Adipocyte (in vitro differentiated cells): ENCODE measurements at regions not wholly inside any gene's neighbourhood (a gene's known extent, or its start where the extent isn't known, plus 50 kb on each side); places are given as distances from the start of the nearest gene placed in this dataset.

ENCODE experiments used
- DNase-seq: peaks from one replicate; pipeline ENCODE4 v3.0.0-alpha.2; 2015; ENCODE audit warnings: low read depth
- H3K27me3 ChIP-seq: replicated peaks from 2 replicates; pipeline ENCODE4 v1.7.0; 2013; ENCODE audit warnings: mild to moderate bottlenecking, low read length, moderate library complexity; ENCODE audit not compliant: control insufficient read depth, insufficient read depth
- H3K36me3 ChIP-seq: 2 replicates; pipeline ENCODE4 v1.7.0; 2013; ENCODE audit warnings: low read length, mild to moderate bottlenecking, moderate library complexity; ENCODE audit not compliant: control insufficient read depth, insufficient read depth, severe bottlenecking
- H3K4me1 ChIP-seq: 2 replicates; pipeline ENCODE4 v1.7.0; 2013; ENCODE audit warnings: mild to moderate bottlenecking, low read length, moderate library complexity; ENCODE audit not compliant: control insufficient read depth, insufficient read depth
- H3K4me3 ChIP-seq: 2 replicates; pipeline ENCODE4 v1.7.0; 2013; ENCODE audit warnings: mild to moderate bottlenecking, low read length, moderate library complexity
- H3K9ac ChIP-seq: 2 replicates; pipeline ENCODE4 v1.7.0; 2013; ENCODE audit warnings: mild to moderate bottlenecking, low read length, moderate library complexity
- H3K9me3 ChIP-seq: 2 replicates; pipeline ENCODE4 v1.7.0; 2013; ENCODE audit warnings: mild to moderate bottlenecking, low read length, moderate library complexity; ENCODE audit not compliant: control insufficient read depth

- H3K4me1 ChIP-seq = peaks cover 13% of the 10 kb centered on the region
- peak overlapping the region; percentile 45 for H3K4me3 ChIP-seq
Observed at GRCh38 chr10:6766131-6766801, 186.2 kb upstream of the PRKCQ start.

GRCh38 chr10:6763423-6763822 lies 183.3 kb upstream of the PRKCQ start:
- peaks cover 9% of the 10 kb centered on the region for H3K27me3 ChIP-seq
- H3K9me3 ChIP-seq = no peaks in the 10 kb centered on the region
- H3K4me1 ChIP-seq = peaks cover 13% of the 10 kb centered on the region
- no peaks in the 10 kb centered on the region for H3K36me3 ChIP-seq
- no peak for DNase-seq
- no peak overlapping the region for H3K9ac ChIP-seq
- no peak overlapping the region for H3K4me3 ChIP-seq

More at GRCh38 chr10:6766131-6766801, 186.2 kb upstream of the PRKCQ start:
- Histone ChIP-seq H3K9me3 (no peaks in the 10 kb centered on the region), H3K36me3 (no peaks in the 10 kb centered on the region), H3K27me3 (no peaks in the 10 kb centered on the region), H3K9ac (no peak overlapping the region)
- peak; percentile 96 for DNase-seq

GRCh38 chr10:6763001-6763400 lies 182.9 kb upstream of the PRKCQ start:
- H3K9ac ChIP-seq = no peak overlapping the region
- H3K4me3 ChIP-seq = no peak overlapping the region
- no peaks in the 10 kb centered on the region for H3K36me3 ChIP-seq
- no peaks in the 10 kb centered on the region for H3K9me3 ChIP-seq
- H3K4me1 ChIP-seq = peaks cover 13% of the 10 kb centered on the region
- DNase-seq = no peak
- peaks cover 9% of the 10 kb centered on the region for H3K27me3 ChIP-seq

- no peaks in the 10 kb centered on the region for H3K9me3 ChIP-seq
- no peak overlapping the region for H3K4me3 ChIP-seq
- H3K27me3 ChIP-seq = peaks cover 15% of the 10 kb centered on the region
- H3K36me3 ChIP-seq = no peaks in the 10 kb centered on the region
- H3K4me1 ChIP-seq = peaks cover 9% of the 10 kb centered on the region
- no peak overlapping the region for H3K9ac ChIP-seq
- no peak for DNase-seq
Observed at GRCh38 chr10:6759961-6760360, 179.9 kb upstream of the PRKCQ start.

DNA sequence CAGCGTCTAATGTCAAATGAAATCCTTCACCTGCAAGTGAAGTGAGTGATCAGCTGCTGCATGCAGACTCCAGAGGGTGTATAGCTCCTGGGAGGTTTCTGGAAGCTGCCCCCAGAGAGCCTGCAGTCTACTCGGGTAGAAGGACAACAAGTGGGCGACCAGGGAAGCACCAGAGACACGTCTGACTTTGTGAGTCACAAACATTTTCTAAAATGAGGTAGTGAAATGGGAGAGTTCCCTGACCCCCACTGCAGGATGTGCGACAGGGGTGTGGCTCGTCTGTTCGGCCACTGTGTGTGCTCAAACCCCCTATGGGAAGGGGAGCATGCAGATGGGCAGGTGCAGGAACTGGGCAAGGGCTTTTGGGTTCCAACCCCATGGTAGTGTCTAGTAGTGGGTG lies 177.1 kb upstream of the PRKCQ start:
- Histone ChIP-seq H3K9me3 (no peaks in the 10 kb centered on the region), H3K36me3 (no peaks in the 10 kb centered on the region), H3K9ac (no peak overlapping the region), H3K4me1 (peaks cover 9% of the 10 kb centered on the region), H3K4me3 (no peak overlapping the region), H3K27me3 (peaks cover 15% of the 10 kb centered on the region)
- DNase-seq = no peak

GRCh38 chr10:6756716-6757115 lies 176.6 kb upstream of the PRKCQ start:
- H3K4me3 ChIP-seq = no peak overlapping the region
- DNase-seq = no peak
- H3K4me1 ChIP-seq = peaks cover 9% of the 10 kb centered on the region
- H3K36me3 ChIP-seq = no peaks in the 10 kb centered on the region
- peaks cover 15% of the 10 kb centered on the region for H3K27me3 ChIP-seq
- no peak overlapping the region for H3K9ac ChIP-seq
- H3K9me3 ChIP-seq = no peaks in the 10 kb centered on the region

DNA sequence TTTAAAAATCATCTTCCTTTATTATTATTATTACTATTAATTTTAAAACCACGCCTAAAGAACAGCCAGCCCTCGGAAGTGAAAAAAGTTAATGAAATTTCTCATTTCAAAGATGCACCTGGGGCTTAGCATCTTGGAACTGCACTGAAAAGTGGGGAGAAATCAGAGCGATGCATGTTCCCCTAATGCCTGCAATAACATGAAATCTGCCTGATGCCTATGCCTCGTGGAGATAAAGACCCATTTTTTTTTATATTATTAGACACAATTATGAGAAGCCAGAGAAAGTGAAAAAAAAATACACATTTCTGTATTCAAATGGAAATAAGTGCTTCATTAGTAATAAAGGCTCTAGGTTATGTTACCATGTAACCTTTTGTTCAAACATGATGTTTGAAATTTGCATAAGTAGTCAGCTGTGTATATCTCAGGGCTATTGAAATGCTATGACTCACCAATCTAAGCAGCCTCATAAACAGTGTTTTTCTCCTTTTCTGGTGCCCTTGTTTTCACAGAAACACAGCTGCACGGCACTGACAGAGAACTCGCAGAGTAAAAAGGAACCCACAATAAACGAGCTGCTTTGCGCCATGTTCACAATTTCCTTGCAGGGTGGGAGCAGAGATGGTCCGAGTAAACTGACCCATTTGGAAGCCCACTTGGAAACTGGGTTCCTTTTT lies 175.8 kb upstream of the PRKCQ start:
- Histone ChIP-seq H3K9ac (no peak overlapping the region), H3K4me1 (peaks cover 9% of the 10 kb centered on the region), H3K27me3 (peaks cover 15% of the 10 kb centered on the region), H3K36me3 (no peaks in the 10 kb centered on the region), H3K9me3 (no peaks in the 10 kb centered on the region), H3K4me3 (no peak overlapping the region)
- DNase-seq = peak; percentile 56

DNA sequence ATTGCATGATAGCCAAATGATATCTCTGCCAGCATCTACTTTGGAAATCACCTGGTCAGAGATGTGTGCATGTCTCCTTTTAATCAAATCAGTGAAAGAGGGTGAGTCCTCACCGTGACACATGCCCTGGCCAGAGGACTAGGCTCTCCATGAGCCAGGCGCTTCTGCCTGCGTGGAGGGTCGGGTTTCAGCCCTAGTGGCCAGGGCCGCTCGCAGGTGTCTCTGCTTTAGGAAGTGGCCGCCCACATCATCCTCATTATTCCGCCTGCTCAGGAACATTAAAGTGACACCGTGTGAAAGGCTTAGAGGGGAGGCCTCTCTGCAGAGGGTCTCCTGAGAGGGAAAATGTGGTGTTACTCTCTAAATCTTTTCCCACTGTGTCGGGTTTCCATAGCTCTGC lies 173.6 kb upstream of the PRKCQ start:
- no peak for DNase-seq
- Histone ChIP-seq H3K9ac (no peak overlapping the region), H3K36me3 (no peaks in the 10 kb centered on the region), H3K4me3 (no peak overlapping the region), H3K9me3 (no peaks in the 10 kb centered on the region), H3K4me1 (peaks cover 11% of the 10 kb centered on the region), H3K27me3 (peaks cover 9% of the 10 kb centered on the region)

- DNase-seq = no peak
Observed at GRCh38 chr10:6751363-6751762, 171.3 kb upstream of the PRKCQ start.

GRCh38 chr10:6748981-6749635 lies 169.0 kb upstream of the PRKCQ start:
- Histone ChIP-seq H3K36me3 (no peaks in the 10 kb centered on the region), H3K4me3 (no peak overlapping the region), H3K4me1 (peaks cover 8% of the 10 kb centered on the region), H3K9me3 (no peaks in the 10 kb centered on the region), H3K27me3 (no peaks in the 10 kb centered on the region), H3K9ac (no peak overlapping the region)
- peak; percentile 53 for DNase-seq

More at GRCh38 chr10:6751363-6751762, 171.3 kb upstream of the PRKCQ start:
- Histone ChIP-seq H3K4me3 (no peak overlapping the region), H3K36me3 (no peaks in the 10 kb centered on the region), H3K9ac (no peak overlapping the region), H3K4me1 (peaks cover 15% of the 10 kb centered on the region), H3K27me3 (no peaks in the 10 kb centered on the region), H3K9me3 (no peaks in the 10 kb centered on the region)

- peaks cover 8% of the 10 kb centered on the region for H3K4me1 ChIP-seq
- DNase-seq = no peak
- H3K36me3 ChIP-seq = no peaks in the 10 kb centered on the region
Observed at GRCh38 chr10:6748029-6748428, 168.0 kb upstream of the PRKCQ start.

More at GRCh38 chr10:6748029-6748428, 168.0 kb upstream of the PRKCQ start:
- no peak overlapping the region for H3K9ac ChIP-seq
- H3K27me3 ChIP-seq = no peaks in the 10 kb centered on the region
- no peaks in the 10 kb centered on the region for H3K9me3 ChIP-seq
- no peak overlapping the region for H3K4me3 ChIP-seq
